ENCODE measurements at regions not wholly inside any gene's neighbourhood (a gene's known extent, or its start where the extent isn't known, plus 50 kb on each side); places are given as distances from the start of the nearest gene placed in this dataset.

DNA sequence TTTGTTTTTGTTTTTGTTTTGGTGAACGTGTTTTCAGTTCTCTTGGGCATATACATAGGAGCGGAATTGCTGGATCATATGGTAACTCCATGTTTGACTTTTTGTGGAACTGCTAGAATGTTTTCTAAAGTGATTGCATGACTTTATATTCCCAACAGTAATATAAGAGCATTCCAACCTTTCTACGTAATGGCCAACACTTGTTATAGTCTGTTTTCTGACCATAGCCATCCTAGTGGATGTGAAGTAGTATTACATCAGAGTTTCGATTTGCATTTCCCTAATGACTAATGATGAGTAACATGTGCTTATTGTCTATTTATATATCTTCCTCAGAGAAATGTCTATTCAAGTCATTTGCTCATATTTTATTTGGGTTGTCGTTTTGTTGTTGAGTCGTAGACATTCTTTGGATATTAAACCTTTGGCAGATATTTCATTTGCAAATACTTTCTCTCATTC is 268.7 kb downstream of the AEBP2 start:
- TF ChIP-seq NFE2L2 (IDR thresholded peaks at IDR 0.05; ENCODE audit: low read depth, low read length) (no peak), MXI1 (IDR thresholded peaks at IDR 0.05; ENCODE audit: borderline replicate concordance, low read depth, low read length) (no peak), RCOR1 (IDR thresholded peaks at IDR 0.05; ENCODE audit: insufficient replicate concordance, low read length) (peak; percentile 68), POLR2A (IDR thresholded peaks at IDR 0.05; ENCODE audit: low read depth, low read length) (no peak), CEBPB (IDR thresholded peaks at IDR 0.05; ENCODE audit: low read depth, low read length) (peak; percentile 82), BHLHE40 (IDR thresholded peaks at IDR 0.05; ENCODE audit: low read depth, low read length) (no peak), SMC3 (IDR thresholded peaks at IDR 0.05; ENCODE audit: low read depth, low read length) (no peak; the same call in 1 of the 2 replicates), FOS (IDR thresholded peaks at IDR 0.05; ENCODE audit: low read depth, low read length) (peak; percentile 71), MAZ (IDR thresholded peaks at IDR 0.05; ENCODE audit: borderline replicate concordance, low read depth, low read length) (no peak), CHD1 (IDR thresholded peaks at IDR 0.05; ENCODE audit: low read depth, low read length) (no peak), MAFK (IDR thresholded peaks at IDR 0.05; ENCODE audit: low read depth, low read length) (no peak), RFX5 (IDR thresholded peaks at IDR 0.05; ENCODE audit: low read depth, low read length) (no peak), RAD21 (IDR thresholded peaks at IDR 0.05; ENCODE audit: low read length) (peak; percentile 29; the same call in 1 of the 2 replicates)
- TF ChIP-seq, protein P1, sequence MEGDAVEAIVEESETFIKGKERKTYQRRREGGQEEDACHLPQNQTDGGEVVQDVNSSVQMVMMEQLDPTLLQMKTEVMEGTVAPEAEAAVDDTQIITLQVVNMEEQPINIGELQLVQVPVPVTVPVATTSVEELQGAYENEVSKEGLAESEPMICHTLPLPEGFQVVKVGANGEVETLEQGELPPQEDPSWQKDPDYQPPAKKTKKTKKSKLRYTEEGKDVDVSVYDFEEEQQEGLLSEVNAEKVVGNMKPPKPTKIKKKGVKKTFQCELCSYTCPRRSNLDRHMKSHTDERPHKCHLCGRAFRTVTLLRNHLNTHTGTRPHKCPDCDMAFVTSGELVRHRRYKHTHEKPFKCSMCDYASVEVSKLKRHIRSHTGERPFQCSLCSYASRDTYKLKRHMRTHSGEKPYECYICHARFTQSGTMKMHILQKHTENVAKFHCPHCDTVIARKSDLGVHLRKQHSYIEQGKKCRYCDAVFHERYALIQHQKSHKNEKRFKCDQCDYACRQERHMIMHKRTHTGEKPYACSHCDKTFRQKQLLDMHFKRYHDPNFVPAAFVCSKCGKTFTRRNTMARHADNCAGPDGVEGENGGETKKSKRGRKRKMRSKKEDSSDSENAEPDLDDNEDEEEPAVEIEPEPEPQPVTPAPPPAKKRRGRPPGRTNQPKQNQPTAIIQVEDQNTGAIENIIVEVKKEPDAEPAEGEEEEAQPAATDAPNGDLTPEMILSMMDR (conservative IDR thresholded peaks at IDR 0.05; ENCODE audit: low read depth, low read length): peak; percentile 35
- TF ChIP-seq, protein P2, sequence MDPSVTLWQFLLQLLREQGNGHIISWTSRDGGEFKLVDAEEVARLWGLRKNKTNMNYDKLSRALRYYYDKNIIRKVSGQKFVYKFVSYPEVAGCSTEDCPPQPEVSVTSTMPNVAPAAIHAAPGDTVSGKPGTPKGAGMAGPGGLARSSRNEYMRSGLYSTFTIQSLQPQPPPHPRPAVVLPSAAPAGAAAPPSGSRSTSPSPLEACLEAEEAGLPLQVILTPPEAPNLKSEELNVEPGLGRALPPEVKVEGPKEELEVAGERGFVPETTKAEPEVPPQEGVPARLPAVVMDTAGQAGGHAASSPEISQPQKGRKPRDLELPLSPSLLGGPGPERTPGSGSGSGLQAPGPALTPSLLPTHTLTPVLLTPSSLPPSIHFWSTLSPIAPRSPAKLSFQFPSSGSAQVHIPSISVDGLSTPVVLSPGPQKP (IDR thresholded peaks at IDR 0.05; ENCODE audit: borderline replicate concordance, low read depth, low read length): no peak
- TF ChIP-seq, protein P3, sequence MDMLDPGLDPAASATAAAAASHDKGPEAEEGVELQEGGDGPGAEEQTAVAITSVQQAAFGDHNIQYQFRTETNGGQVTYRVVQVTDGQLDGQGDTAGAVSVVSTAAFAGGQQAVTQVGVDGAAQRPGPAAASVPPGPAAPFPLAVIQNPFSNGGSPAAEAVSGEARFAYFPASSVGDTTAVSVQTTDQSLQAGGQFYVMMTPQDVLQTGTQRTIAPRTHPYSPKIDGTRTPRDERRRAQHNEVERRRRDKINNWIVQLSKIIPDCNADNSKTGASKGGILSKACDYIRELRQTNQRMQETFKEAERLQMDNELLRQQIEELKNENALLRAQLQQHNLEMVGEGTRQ (IDR thresholded peaks at IDR 0.05; ENCODE audit: low read depth, low read length): no peak
- H3K23ac ChIP-seq (ENCODE audit: low read depth, low read length): no peak overlapping the region
- CTCF ChIA-PET: no interaction called here
- peaks cover 13% of the 10 kb centered on the region for H3K4me1 ChIP-seq (ENCODE audit: control insufficient read depth, insufficient read depth, low read length)
- H3K4ac ChIP-seq (ENCODE audit: low read depth, low read length): no peak overlapping the region
- no peak overlapping the region; the same call in 1 of the 2 replicates for H3K18ac ChIP-seq (ENCODE audit: low read depth, low read length)
- H4K20me1 ChIP-seq (ENCODE audit: insufficient read depth, low read length): no peaks in the 10 kb centered on the region
- H2AFZ ChIP-seq (replicated peaks; ENCODE audit: low read length, poor library complexity): no peak overlapping the region
- POLR2A ChIA-PET (ENCODE audit: unreplicated experiment): no interaction called here
- peak; percentile 93 for DNase-seq
- no TSS peak for BruUV-seq (replicated peaks)
- H3K9me3 ChIP-seq (ENCODE audit: control insufficient read depth, insufficient read depth, low read length): peaks cover 8% of the 10 kb centered on the region; the same call in 1 of the 2 replicates
- H3K36me3 ChIP-seq (ENCODE audit: control insufficient read depth, insufficient read depth, low read length): no peaks in the 10 kb centered on the region
- H3K9me1 ChIP-seq (ENCODE audit: insufficient read depth, low read length): no peaks in the 10 kb centered on the region; the same call in 1 of the 2 replicates
- no peak overlapping the region for H4K8ac ChIP-seq (ENCODE audit: low read depth in 2 of 2, low read length in 2 of 2)
- H3K56ac ChIP-seq (ENCODE audit: extremely low read depth, insufficient read depth, low read length): no peak overlapping the region
- H2BK5ac ChIP-seq (ENCODE audit: low read depth, low read length, poor library complexity, severe bottlenecking): peak overlapping the region; percentile 95
- H2BK120ac ChIP-seq (ENCODE audit: low read depth, low read length): no peak overlapping the region
- no peak overlapping the region for H2AK9ac ChIP-seq (replicated peaks; ENCODE audit: low read depth, low read length, poor library complexity)
- no peak overlapping the region for H3K14ac ChIP-seq (replicated peaks; ENCODE audit: low read depth, low read length)
- H4K91ac ChIP-seq (ENCODE audit: insufficient read depth, low read depth, low read length): no peak overlapping the region
- no peaks in the 10 kb centered on the region; a peak in 1 of 4 replicates for H3K79me1 ChIP-seq (ENCODE audit: low read depth in 1 of 2, low read length in 2 of 2)
- H3K27me3 ChIP-seq (ENCODE audit: control insufficient read depth, insufficient read depth, low read length): no peaks in the 10 kb centered on the region
- no CpG with 5 or more reads among the region's 6 CpGs for WGBS, 2 experiments (ENCODE audit: extremely low coverage in 2 of 2, insufficient read length in 1 of 2)
- no peak overlapping the region; the same call in 1 of the 2 replicates for H2BK20ac ChIP-seq (ENCODE audit: low read depth, low read length)
- no peak overlapping the region for H3K4me2 ChIP-seq (ENCODE audit: low read depth, low read length)
- dilution Hi-C loops (cut with HindIII; ENCODE audit: low sequenced_read_pairs, unreplicated experiment) (no loop called here), intact Hi-C loops (cut with micrococcal nuclease) (no loop called here), in situ Hi-C loops (cut with MboI; ENCODE audit: low sequenced_read_pairs) (no loop called here)
- H2BK15ac ChIP-seq (ENCODE audit: low read depth, low read length): no peak overlapping the region
- no peak overlapping the region for H4K5ac ChIP-seq (ENCODE audit: low read depth, low read length)
- H2AK5ac ChIP-seq (ENCODE audit: low read depth, low read length): no peak overlapping the region
- H3K9ac ChIP-seq (ENCODE audit: low read depth, low read length): no peak overlapping the region
- H3K27ac ChIP-seq (ENCODE audit: insufficient read depth, low read length): no peak overlapping the region
- no peak overlapping the region for H3K4me3 ChIP-seq (ENCODE audit: insufficient read depth, low read depth, low read length)
- peak; percentile 66 for ATAC-seq (ENCODE audit: low read depth)
